ENCODE measurements at regions not wholly inside any gene's neighbourhood (a gene's known extent, or its start where the extent isn't known, plus 50 kb on each side); places are given as distances from the start of the nearest gene placed in this dataset.

GRCh38 chr13:44234566-44234965 is 139.1 kb upstream of the SERP2 start:
- Histone ChIP-seq H3K4me1 (ENCODE audit: control insufficient read depth, insufficient read depth, low read length) (no peaks in the 10 kb centered on the region), H3K9ac (ENCODE audit: extremely low read depth, low read length, poor library complexity, severe bottlenecking) (no peak overlapping the region), H3K9me3 (ENCODE audit: control insufficient read depth, low read length) (no peaks in the 10 kb centered on the region), H3K4me3 (ENCODE audit: low read length) (no peak overlapping the region), H3K36me3 (ENCODE audit: control insufficient read depth, insufficient read depth, low read length) (no peaks in the 10 kb centered on the region), H3K27me3 (ENCODE audit: control insufficient read depth, insufficient read depth, low read length, poor library complexity, severe bottlenecking) (peaks cover 61% of the 10 kb centered on the region), H3K27ac (ENCODE audit: low read depth, low read length) (no peak overlapping the region)
- no peak for TF ChIP-seq CTCF (conservative IDR thresholded peaks at IDR 0.05)
- 100% methylated on average over 1 of the region's 1 CpG for WGBS, 2 experiments (ENCODE audit: insufficient coverage in 1 of 2, insufficient read length in 1 of 2)
- Mint-ChIP-seq H3K4me3 (no peak overlapping the region), H3K27ac (no peak overlapping the region), H3K9me3 (no peaks in the 10 kb centered on the region), H3K36me3 (ENCODE audit: low read depth) (no peaks in the 10 kb centered on the region), H3K27me3 (ENCODE audit: insufficient read depth) (peaks cover 61% of the 10 kb centered on the region), H3K4me1 (peaks cover 12% of the 10 kb centered on the region)
- DNase-seq: no peak

- H3K4me3 ChIP-seq (ENCODE audit: low read length): no peak overlapping the region
- no peaks in the 10 kb centered on the region for H3K36me3 Mint-ChIP-seq (ENCODE audit: low read depth)
- H3K27me3 ChIP-seq (ENCODE audit: control insufficient read depth, insufficient read depth, low read length, poor library complexity, severe bottlenecking): peaks cover 73% of the 10 kb centered on the region
- TF ChIP-seq CTCF (conservative IDR thresholded peaks at IDR 0.05): no peak
- peaks cover 12% of the 10 kb centered on the region for H3K4me1 Mint-ChIP-seq
- H3K4me3 Mint-ChIP-seq: no peak overlapping the region
- H3K27ac Mint-ChIP-seq: no peak overlapping the region
- H3K36me3 ChIP-seq (ENCODE audit: control insufficient read depth, insufficient read depth, low read length): no peaks in the 10 kb centered on the region
- no peaks in the 10 kb centered on the region for H3K4me1 ChIP-seq (ENCODE audit: control insufficient read depth, insufficient read depth, low read length)
- no peak overlapping the region for H3K27ac ChIP-seq (ENCODE audit: low read depth, low read length)
- H3K27me3 Mint-ChIP-seq (ENCODE audit: insufficient read depth): peaks cover 75% of the 10 kb centered on the region
- no peaks in the 10 kb centered on the region for H3K9me3 Mint-ChIP-seq
- WGBS, 2 experiments (ENCODE audit: insufficient coverage in 1 of 2, insufficient read length in 1 of 2): 92% methylated on average over 1 of the region's 1 CpG; no CpG with 5 or more reads in 1 of the 2 experiments
- no peak for DNase-seq
- H3K9ac ChIP-seq (ENCODE audit: extremely low read depth, low read length, poor library complexity, severe bottlenecking): no peak overlapping the region
- H3K9me3 ChIP-seq (ENCODE audit: control insufficient read depth, low read length): no peaks in the 10 kb centered on the region
These were observed 137.3 kb upstream of the SERP2 start for GRCh38 chr13:44236370-44236769.

GRCh38 chr13:44236801-44237207 is 136.8 kb upstream of the SERP2 start:
- WGBS, 2 experiments (ENCODE audit: insufficient coverage in 1 of 2, insufficient read length in 1 of 2): 94 to 100% methylated on average over 4 to 5 of the region's 5 CpGs
- H3K9me3 Mint-ChIP-seq: no peaks in the 10 kb centered on the region
- no peak for TF ChIP-seq CTCF (conservative IDR thresholded peaks at IDR 0.05)

More at GRCh38 chr13:44236801-44237207, 136.8 kb upstream of the SERP2 start:
- no peaks in the 10 kb centered on the region for H3K4me1 ChIP-seq (ENCODE audit: control insufficient read depth, insufficient read depth, low read length)
- Mint-ChIP-seq H3K36me3 (ENCODE audit: low read depth) (no peaks in the 10 kb centered on the region), H3K4me1 (peaks cover 8% of the 10 kb centered on the region), H3K27ac (no peak overlapping the region), H3K4me3 (no peak overlapping the region), H3K27me3 (ENCODE audit: insufficient read depth) (peaks cover 79% of the 10 kb centered on the region)
- H3K9ac ChIP-seq (ENCODE audit: extremely low read depth, low read length, poor library complexity, severe bottlenecking): no peak overlapping the region
- H3K4me3 ChIP-seq (ENCODE audit: low read length): no peak overlapping the region
- no peak overlapping the region for H3K27ac ChIP-seq (ENCODE audit: low read depth, low read length)
- H3K9me3 ChIP-seq (ENCODE audit: control insufficient read depth, low read length): no peaks in the 10 kb centered on the region
- H3K27me3 ChIP-seq (ENCODE audit: control insufficient read depth, insufficient read depth, low read length, poor library complexity, severe bottlenecking): peaks cover 78% of the 10 kb centered on the region
- no peaks in the 10 kb centered on the region for H3K36me3 ChIP-seq (ENCODE audit: control insufficient read depth, insufficient read depth, low read length)
- no peak for DNase-seq

Data from endodermal cell (in vitro differentiated cells).